Progenitor cell of endocrine pancreas (in vitro differentiated cells): ENCODE measurements at regions not wholly inside any gene's neighbourhood (a gene's known extent, or its start where the extent isn't known, plus 50 kb on each side); places are given as distances from the start of the nearest gene placed in this dataset.

ENCODE experiments used
- DNase-seq: peaks from one replicate; pipeline ENCODE4 v3.0.0; 2021; ENCODE audit warnings: low spot score; ENCODE audit not compliant: unreplicated experiment
- H3K27ac Mint-ChIP-seq: 2 replicates; pipeline ENCODE4 v1.8.0; 2021; ENCODE audit warnings: mild to moderate bottlenecking, moderate library complexity, mixed read lengths
- H3K27me3 Mint-ChIP-seq: 2 replicates; pipeline ENCODE4 v1.8.0; 2021; ENCODE audit warnings: mixed read lengths
- H3K36me3 Mint-ChIP-seq: 2 replicates; pipeline ENCODE4 v1.8.0; 2022; ENCODE audit warnings: mixed read lengths; ENCODE audit not compliant: insufficient read depth
- H3K4me1 Mint-ChIP-seq: 2 replicates; pipeline ENCODE4 v1.8.0; 2021; ENCODE audit warnings: low read depth, mixed read lengths
- H3K4me3 Mint-ChIP-seq: 2 replicates; pipeline ENCODE4 v1.8.0; 2021; ENCODE audit warnings: low read depth, mild to moderate bottlenecking, moderate library complexity, mixed read lengths
- H3K9me3 Mint-ChIP-seq: 2 replicates; pipeline ENCODE4 v1.8.0; 2021; ENCODE audit warnings: low read depth, mixed read lengths
- CTCF ChIP-seq: fragments of 200-600 bp; sonication (generic); IDR thresholded peaks from one replicate; pipeline ENCODE4 v1.5.0; 2021; ENCODE audit warnings: antibody characterized with exemption, mild to moderate bottlenecking; ENCODE audit not compliant: unreplicated experiment

DNA sequence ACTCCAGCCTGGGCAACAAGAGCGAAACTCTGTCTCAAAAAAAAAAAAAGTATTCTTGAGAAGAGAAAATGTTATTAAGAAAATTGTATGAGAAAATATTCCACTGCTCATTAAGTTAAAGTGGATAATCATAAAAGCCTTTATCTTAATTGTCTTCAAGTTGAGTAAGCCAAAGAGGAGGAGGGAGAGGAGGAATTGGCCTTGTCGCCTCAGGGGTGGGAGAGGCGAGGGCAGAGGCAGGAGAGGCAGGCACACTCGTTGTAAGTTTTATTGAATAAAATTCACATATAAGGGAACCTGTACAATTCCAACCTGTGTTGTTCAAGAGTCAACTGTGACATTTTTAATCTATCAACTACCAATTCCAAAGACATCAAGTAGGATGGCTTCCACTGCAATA, 820.3 kb downstream of the USP25 start:
- no peak for TF ChIP-seq CTCF
- Mint-ChIP-seq H3K27ac (no peak overlapping the region), H3K27me3 (no peaks in the 10 kb centered on the region), H3K9me3 (no peaks in the 10 kb centered on the region), H3K4me3 (no peak overlapping the region), H3K4me1 (peaks cover 6% of the 10 kb centered on the region), H3K36me3 (peaks cover 2% of the 10 kb centered on the region)
- DNase-seq, result no peak

DNA sequence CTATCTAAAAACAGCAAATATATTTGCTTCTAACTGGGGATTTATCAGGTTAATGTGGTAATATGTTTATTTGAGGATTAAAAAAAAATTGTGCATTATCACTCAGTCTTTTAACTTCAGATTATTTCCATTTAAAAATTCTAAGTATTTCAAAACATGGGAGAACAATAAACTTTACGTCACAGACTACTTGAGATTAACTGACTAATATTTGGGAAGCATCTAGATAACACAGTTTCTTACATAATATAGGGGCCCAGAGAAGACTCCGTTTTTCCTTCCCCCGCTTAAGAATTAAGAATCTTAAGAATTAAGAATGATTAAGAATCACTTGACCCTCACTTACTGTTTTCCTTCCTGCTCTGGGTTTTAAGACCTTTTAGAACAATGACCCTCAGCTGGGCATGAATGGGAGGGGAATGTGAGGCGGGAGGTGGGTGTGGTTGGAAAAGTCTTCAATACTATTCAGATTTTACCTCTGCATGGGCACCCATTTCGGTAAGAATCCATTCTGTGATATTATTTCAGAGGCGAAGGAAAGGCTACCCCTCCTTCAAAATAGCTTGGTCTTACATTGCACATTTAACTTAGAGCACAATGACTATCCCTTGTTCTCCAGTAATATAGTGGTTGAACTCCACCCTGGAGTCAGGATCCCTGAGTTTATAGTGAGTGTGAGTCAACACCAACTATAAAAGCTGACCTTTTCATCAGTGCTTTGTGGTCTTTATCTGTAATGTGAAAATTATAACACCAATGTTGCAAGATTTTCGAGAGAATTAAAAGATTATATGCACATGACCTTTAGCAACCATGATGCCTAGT, 821.3 kb downstream of the USP25 start:
- no peaks in the 10 kb centered on the region for H3K27me3 Mint-ChIP-seq
- peaks cover 3% of the 10 kb centered on the region for H3K36me3 Mint-ChIP-seq
- H3K4me3 Mint-ChIP-seq, result no peak overlapping the region
- no peak for TF ChIP-seq CTCF
- H3K4me1 Mint-ChIP-seq, result peaks cover 6% of the 10 kb centered on the region
- peaks cover under 1% of the 10 kb centered on the region for H3K9me3 Mint-ChIP-seq
- no peak for DNase-seq
- no peak overlapping the region for H3K27ac Mint-ChIP-seq

- no peak for TF ChIP-seq CTCF
- Mint-ChIP-seq H3K4me1 (peaks cover 6% of the 10 kb centered on the region), H3K9me3 (peaks cover 4% of the 10 kb centered on the region), H3K27me3 (no peaks in the 10 kb centered on the region), H3K36me3 (peaks cover 5% of the 10 kb centered on the region), H3K27ac (no peak overlapping the region), H3K4me3 (no peak overlapping the region)
- no peak for DNase-seq
These were observed 823.1 kb downstream of the USP25 start for GRCh38 chr21:16552880-16553279.

GRCh38 chr21:16554503-16554902, 824.7 kb downstream of the USP25 start:
- Mint-ChIP-seq H3K27me3 (no peaks in the 10 kb centered on the region), H3K36me3 (peaks cover 5% of the 10 kb centered on the region), H3K4me3 (no peak overlapping the region), H3K27ac (no peak overlapping the region), H3K9me3 (peaks cover 4% of the 10 kb centered on the region), H3K4me1 (peaks cover 6% of the 10 kb centered on the region)
- no peak for DNase-seq
- TF ChIP-seq CTCF, result no peak

- H3K4me1 Mint-ChIP-seq, result peaks cover 9% of the 10 kb centered on the region
- no peak overlapping the region for H3K27ac Mint-ChIP-seq
- DNase-seq, result no peak
- H3K27me3 Mint-ChIP-seq, result no peaks in the 10 kb centered on the region
- H3K36me3 Mint-ChIP-seq, result no peaks in the 10 kb centered on the region
- no peak for TF ChIP-seq CTCF
- no peak overlapping the region for H3K4me3 Mint-ChIP-seq
- H3K9me3 Mint-ChIP-seq, result no peaks in the 10 kb centered on the region
These were observed 833.3 kb downstream of the USP25 start for GRCh38 chr21:16563116-16563515.
